HL-60 (cell line): ENCODE measurements at regions not wholly inside any gene's neighbourhood (a gene's known extent, or its start where the extent isn't known, plus 50 kb on each side); places are given as distances from the start of the nearest gene placed in this dataset.

Source experiments
- DNase-seq, 2 experiments: peaks; one replicate each; pipeline ENCODE4 v3.0.0-alpha.2; 2010 to 2020; ENCODE audit warnings: low read depth in 1 of 2, low spot score in 1 of 2
- H3K27ac ChIP-seq: fragments of 250-450 bp; sonication (Bioruptor Pico); replicated peaks from 2 replicates; pipeline ENCODE4 v1.5.1; 2020; ENCODE audit warnings: mild to moderate bottlenecking, moderate library complexity
- H3K27me3 ChIP-seq: fragments of 250-450 bp; sonication (Bioruptor Pico); 2 replicates; pipeline ENCODE4 v1.5.1; 2021; ENCODE audit warnings: mild to moderate bottlenecking, moderate library complexity; ENCODE audit not compliant: insufficient read depth, poor library complexity, severe bottlenecking
- H3K4me3 ChIP-seq: replicated peaks from 2 replicates; pipeline ENCODE4 v1.5.1; 2011; ENCODE audit warnings: mild to moderate bottlenecking, control low read depth, low read length; ENCODE audit not compliant: insufficient read depth
- GABPA ChIP-seq: IDR thresholded peaks from 2 replicates; pipeline ENCODE4 v1.6.1; 2012; ENCODE audit warnings: low read depth
- POLR2AphosphoS5 ChIP-seq: IDR thresholded peaks from 2 replicates; pipeline ENCODE4 v1.6.1; 2012; ENCODE audit warnings: low read depth
- SPI1 ChIP-seq: IDR thresholded peaks from 2 replicates; pipeline ENCODE4 v1.6.1; 2012; ENCODE audit warnings: low read depth, mild to moderate bottlenecking, borderline replicate concordance
- TF ChIP-seq, protein P1 (sequence below): IDR thresholded peaks from 2 replicates; pipeline ENCODE4 v1.6.1; 2012; ENCODE audit warnings: low read depth; ENCODE audit not compliant: insufficient replicate concordance
- TF ChIP-seq, protein P2 (sequence below): IDR thresholded peaks from one replicate; pipeline ENCODE4 v1.5.1; 2011; ENCODE audit warnings: low read length, control low read depth, inconsistent platforms; ENCODE audit not compliant: insufficient read depth

DNA sequence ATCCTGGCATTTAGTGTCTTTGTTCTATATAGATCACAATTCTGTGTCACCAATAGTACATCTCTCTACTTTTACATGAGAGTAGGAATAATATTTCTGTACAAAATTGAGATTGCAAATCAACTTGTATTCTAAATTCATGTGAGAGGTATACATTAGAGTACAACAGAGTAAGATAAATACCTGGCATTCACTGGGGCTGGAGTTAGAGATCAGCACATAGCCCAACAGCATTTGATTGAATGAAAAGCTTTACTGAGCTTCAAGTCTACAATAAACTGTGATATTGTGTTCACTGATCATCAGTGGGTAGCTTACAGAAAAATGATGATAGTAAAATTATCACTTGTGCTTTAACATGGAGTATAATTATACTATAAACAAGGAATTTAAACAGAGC, 1114.7 kb downstream of the REEP3 start:
- H3K27ac ChIP-seq = no peak overlapping the region
- H3K27me3 ChIP-seq = no peaks in the 10 kb centered on the region
- H3K4me3 ChIP-seq = no peak overlapping the region
- no peak for DNase-seq
- no peak for TF ChIP-seq SPI1
- TF ChIP-seq GABPA = no peak
- TF ChIP-seq, protein P1, sequence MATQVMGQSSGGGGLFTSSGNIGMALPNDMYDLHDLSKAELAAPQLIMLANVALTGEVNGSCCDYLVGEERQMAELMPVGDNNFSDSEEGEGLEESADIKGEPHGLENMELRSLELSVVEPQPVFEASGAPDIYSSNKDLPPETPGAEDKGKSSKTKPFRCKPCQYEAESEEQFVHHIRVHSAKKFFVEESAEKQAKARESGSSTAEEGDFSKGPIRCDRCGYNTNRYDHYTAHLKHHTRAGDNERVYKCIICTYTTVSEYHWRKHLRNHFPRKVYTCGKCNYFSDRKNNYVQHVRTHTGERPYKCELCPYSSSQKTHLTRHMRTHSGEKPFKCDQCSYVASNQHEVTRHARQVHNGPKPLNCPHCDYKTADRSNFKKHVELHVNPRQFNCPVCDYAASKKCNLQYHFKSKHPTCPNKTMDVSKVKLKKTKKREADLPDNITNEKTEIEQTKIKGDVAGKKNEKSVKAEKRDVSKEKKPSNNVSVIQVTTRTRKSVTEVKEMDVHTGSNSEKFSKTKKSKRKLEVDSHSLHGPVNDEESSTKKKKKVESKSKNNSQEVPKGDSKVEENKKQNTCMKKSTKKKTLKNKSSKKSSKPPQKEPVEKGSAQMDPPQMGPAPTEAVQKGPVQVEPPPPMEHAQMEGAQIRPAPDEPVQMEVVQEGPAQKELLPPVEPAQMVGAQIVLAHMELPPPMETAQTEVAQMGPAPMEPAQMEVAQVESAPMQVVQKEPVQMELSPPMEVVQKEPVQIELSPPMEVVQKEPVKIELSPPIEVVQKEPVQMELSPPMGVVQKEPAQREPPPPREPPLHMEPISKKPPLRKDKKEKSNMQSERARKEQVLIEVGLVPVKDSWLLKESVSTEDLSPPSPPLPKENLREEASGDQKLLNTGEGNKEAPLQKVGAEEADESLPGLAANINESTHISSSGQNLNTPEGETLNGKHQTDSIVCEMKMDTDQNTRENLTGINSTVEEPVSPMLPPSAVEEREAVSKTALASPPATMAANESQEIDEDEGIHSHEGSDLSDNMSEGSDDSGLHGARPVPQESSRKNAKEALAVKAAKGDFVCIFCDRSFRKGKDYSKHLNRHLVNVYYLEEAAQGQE = no peak
- no peak for TF ChIP-seq POLR2AphosphoS5
- TF ChIP-seq, protein P2, sequence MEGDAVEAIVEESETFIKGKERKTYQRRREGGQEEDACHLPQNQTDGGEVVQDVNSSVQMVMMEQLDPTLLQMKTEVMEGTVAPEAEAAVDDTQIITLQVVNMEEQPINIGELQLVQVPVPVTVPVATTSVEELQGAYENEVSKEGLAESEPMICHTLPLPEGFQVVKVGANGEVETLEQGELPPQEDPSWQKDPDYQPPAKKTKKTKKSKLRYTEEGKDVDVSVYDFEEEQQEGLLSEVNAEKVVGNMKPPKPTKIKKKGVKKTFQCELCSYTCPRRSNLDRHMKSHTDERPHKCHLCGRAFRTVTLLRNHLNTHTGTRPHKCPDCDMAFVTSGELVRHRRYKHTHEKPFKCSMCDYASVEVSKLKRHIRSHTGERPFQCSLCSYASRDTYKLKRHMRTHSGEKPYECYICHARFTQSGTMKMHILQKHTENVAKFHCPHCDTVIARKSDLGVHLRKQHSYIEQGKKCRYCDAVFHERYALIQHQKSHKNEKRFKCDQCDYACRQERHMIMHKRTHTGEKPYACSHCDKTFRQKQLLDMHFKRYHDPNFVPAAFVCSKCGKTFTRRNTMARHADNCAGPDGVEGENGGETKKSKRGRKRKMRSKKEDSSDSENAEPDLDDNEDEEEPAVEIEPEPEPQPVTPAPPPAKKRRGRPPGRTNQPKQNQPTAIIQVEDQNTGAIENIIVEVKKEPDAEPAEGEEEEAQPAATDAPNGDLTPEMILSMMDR = no peak

DNA sequence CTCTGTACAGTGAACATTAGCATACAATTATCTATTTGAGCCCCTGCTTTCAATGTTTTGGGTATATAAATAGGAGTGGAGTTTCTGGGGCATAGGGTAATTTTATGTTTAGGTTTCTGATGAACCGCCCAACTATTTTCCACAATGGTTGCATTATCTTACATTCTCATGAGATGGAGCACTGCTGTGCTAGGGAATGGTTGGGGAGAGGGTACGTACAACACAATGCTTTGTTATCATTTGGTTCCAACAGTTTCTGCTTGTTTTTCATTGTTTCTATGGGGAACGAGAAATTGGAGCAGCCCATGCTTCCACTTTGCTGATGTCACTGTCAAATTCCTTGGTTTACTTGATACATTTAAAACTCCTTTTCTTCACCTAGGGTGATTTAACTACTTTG, 1115.3 kb downstream of the REEP3 start:
- Histone ChIP-seq H3K4me3 (no peak overlapping the region), H3K27me3 (no peaks in the 10 kb centered on the region), H3K27ac (no peak overlapping the region)
- no peak for DNase-seq
- no peak for TF ChIP-seq POLR2AphosphoS5
- TF ChIP-seq, protein P2 = no peak
- TF ChIP-seq GABPA = no peak
- TF ChIP-seq, protein P1 = no peak
- TF ChIP-seq SPI1 = no peak

DNA sequence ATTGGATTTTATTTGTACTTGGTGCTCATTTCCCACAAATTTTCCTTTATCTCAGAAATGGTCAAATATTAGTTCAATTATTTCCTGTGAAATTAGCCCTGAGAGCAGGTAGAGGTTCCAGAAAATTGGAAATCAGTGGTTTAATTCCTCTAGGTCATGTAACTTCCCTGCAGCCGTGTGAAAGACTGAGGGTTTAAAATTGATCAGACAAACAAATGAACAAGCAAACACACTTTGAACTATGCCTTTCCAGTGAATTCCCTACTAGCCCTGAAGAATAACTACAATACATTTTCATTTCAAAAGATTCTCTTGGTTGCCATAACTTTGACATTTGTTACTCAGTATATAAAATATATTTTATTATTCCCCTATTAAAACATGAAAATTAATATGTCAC, 1116.7 kb downstream of the REEP3 start:
- no peak for TF ChIP-seq POLR2AphosphoS5
- no peak for TF ChIP-seq GABPA
- TF ChIP-seq, protein P1 = no peak
- TF ChIP-seq, protein P2 = no peak
- TF ChIP-seq SPI1 = no peak
- H3K4me3 ChIP-seq = no peak overlapping the region
- H3K27me3 ChIP-seq = no peaks in the 10 kb centered on the region
- DNase-seq = no peak
- no peak overlapping the region for H3K27ac ChIP-seq
